ENCODE measurements at regions not wholly inside any gene's neighbourhood (a gene's known extent, or its start where the extent isn't known, plus 50 kb on each side); places are given as distances from the start of the nearest gene placed in this dataset.

DNA sequence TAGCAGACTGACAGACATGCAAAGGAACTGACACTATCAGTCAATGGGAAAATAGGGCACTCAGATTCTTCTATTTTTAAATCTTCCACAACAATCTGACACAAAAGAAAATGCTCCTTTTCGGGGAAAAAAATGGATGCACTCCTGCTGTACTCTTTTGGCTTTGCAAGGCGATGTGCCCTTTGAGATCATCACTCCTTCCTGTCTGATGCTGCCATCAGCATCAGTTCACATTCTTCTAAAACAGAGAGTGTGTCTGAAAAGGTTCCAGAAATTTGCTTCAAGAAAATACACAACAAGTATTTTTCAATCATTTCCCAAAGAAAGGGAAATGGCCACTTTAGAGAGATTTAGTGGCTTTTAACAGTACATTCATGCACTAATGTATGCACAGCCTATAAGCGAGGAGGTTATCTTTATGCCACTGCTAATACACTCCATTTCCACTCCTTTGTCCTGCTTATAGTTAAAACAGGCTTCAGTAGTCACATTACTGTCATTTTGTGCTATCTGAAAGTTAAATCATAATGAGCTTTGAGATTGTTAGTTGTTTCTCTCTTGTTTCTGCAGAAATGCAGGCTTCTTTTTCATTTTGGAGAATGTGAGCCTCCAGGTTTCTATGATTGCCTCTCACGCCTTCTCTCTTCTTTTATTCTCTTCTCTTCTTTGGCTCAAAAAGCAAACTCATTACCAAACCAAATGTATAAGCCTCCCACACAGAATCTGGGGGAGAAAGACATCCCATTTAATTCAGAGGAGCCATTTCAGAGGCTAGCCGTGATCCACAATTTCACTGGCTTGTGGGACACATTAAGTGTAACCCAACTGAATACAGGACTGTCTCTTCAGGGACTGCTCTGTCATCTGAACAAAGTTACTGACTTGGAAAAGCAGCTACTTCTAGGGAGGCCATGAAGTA, 110.9 kb upstream of the CCDC196 start (continued):
- TF ChIP-seq TAF1 (IDR thresholded peaks at IDR 0.05; ENCODE audit: borderline replicate concordance, low read depth, low read length): no peak
- no peak for TF ChIP-seq ZNF217 (IDR thresholded peaks at IDR 0.05)
- TF ChIP-seq, protein P1, sequence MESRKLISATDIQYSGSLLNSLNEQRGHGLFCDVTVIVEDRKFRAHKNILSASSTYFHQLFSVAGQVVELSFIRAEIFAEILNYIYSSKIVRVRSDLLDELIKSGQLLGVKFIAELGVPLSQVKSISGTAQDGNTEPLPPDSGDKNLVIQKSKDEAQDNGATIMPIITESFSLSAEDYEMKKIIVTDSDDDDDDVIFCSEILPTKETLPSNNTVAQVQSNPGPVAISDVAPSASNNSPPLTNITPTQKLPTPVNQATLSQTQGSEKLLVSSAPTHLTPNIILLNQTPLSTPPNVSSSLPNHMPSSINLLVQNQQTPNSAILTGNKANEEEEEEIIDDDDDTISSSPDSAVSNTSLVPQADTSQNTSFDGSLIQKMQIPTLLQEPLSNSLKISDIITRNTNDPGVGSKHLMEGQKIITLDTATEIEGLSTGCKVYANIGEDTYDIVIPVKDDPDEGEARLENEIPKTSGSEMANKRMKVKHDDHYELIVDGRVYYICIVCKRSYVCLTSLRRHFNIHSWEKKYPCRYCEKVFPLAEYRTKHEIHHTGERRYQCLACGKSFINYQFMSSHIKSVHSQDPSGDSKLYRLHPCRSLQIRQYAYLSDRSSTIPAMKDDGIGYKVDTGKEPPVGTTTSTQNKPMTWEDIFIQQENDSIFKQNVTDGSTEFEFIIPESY (IDR thresholded peaks at IDR 0.05): no peak
- no peak for TF ChIP-seq NR2C2 (IDR thresholded peaks at IDR 0.05; ENCODE audit: borderline replicate concordance, control insufficient read depth, insufficient read length, low read depth)

DNA sequence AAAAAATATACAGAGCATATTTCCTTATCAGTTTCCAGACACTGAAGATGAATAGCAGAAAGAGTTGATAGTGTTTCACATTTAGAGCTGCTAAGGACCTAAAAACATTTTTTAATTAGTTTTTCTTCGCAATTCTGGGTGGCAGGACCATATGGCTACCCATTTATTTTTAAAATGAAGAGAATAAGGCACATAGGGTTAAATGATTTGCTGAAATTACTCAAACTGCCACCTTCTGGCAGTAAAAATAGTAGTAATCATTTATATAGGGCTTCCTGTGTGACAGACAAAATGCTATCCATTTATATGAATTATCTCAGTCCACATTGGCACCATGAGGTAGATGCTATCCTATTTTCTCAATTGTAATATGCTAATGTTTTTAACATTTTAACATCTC, 108.6 kb upstream of the CCDC196 start:
- no peaks in the 10 kb centered on the region for H3K27me3 ChIP-seq (replicated peaks in 1 of 2; ENCODE audit: control insufficient read depth in 2 of 2, insufficient read depth in 2 of 2, low read length in 1 of 2)
- 54% methylated on average over 1 of the region's 1 CpG for WGBS (ENCODE audit: insufficient coverage, insufficient replicate concordance, low lambda C conversion rate, missing lambda C conversion rate)
- BruUV-seq (replicated peaks): no TSS peak
- no peak overlapping the region for H3K27ac ChIP-seq (ENCODE audit: control insufficient read depth, insufficient read depth)
- ChIA-PET CTCF (interaction anchor here (0.6 to 1.3 kb wide), 3 partner anchors 10 to 25 kb away, joined by 3 to 4 read pairs (median 3); no protein-coding TSS in a partner anchor), RAD21 (ENCODE audit: unreplicated experiment) (no interaction called here), POLR2A (no interaction called here), SMC1A (ENCODE audit: uncharacterized antibody, unreplicated experiment) (interaction anchor here (1.0 kb wide), 1 partner anchor 18 kb away, joined by 6 read pairs; no protein-coding TSS in a partner anchor)
- in situ Hi-C loops (cut with MboI) (no loop called here), intact Hi-C loops (cut with micrococcal nuclease; ENCODE audit: unreplicated experiment) (no loop called here)
- no peak overlapping the region for H3K4me3 ChIP-seq
- no peak for FAIRE-seq
- no peaks in the 10 kb centered on the region for H4K20me1 ChIP-seq (ENCODE audit: control insufficient read depth, insufficient read depth)
- H3K4me2 ChIP-seq (ENCODE audit: control insufficient read depth, insufficient read depth): no peak overlapping the region
- no peaks in the 10 kb centered on the region for H3K9me3 ChIP-seq (replicated peaks; ENCODE audit: control insufficient read depth, insufficient read depth, low read length)
- no peak overlapping the region for H2AFZ ChIP-seq (ENCODE audit: control insufficient read depth, low read depth, low read length)
- H3K79me2 ChIP-seq (ENCODE audit: control insufficient read depth, insufficient read depth, low read length): no peaks in the 10 kb centered on the region
- H3K9ac ChIP-seq (ENCODE audit: control insufficient read depth, insufficient read depth, low read length): no peak overlapping the region
- H3K4me1 ChIP-seq (ENCODE audit: control insufficient read depth, insufficient read depth, low read length): no peaks in the 10 kb centered on the region
- no peaks in the 10 kb centered on the region for H3K36me3 ChIP-seq (ENCODE audit: control insufficient read depth in 2 of 2, insufficient read depth in 2 of 2, low read length in 1 of 2)
- no peak for ATAC-seq
- DNase-seq (ENCODE audit: low read depth, low spot score): no peak
- no peak for TF ChIP-seq IRF4 (IDR thresholded peaks at IDR 0.05; ENCODE audit: low read depth, low read length)
- TF ChIP-seq NFYB (IDR thresholded peaks at IDR 0.05; ENCODE audit: insufficient read depth, low read depth, low read length): no peak
- no peak for TF ChIP-seq POLR2AphosphoS5 (IDR thresholded peaks at IDR 0.05; ENCODE audit: low read length)
- no peak for TF ChIP-seq STAT3 (IDR thresholded peaks at IDR 0.05; ENCODE audit: low read depth, low read length)
- no peak for TF ChIP-seq GABPA (IDR thresholded peaks at IDR 0.05; ENCODE audit: low read depth)
- no peak for TF ChIP-seq TCF3 (IDR thresholded peaks at IDR 0.05; ENCODE audit: borderline replicate concordance, insufficient read depth, low read depth, low read length)
- TF ChIP-seq SREBF1 (IDR thresholded peaks at IDR 0.05; ENCODE audit: low read length): no peak
- TF ChIP-seq RAD51 (IDR thresholded peaks at IDR 0.05): no peak
- TF ChIP-seq SMAD1 (IDR thresholded peaks at IDR 0.05; ENCODE audit: low read depth, partially characterized antibody): no peak
- no peak for TF ChIP-seq JUND (IDR thresholded peaks at IDR 0.05; ENCODE audit: low read depth, low read length)
- no peak for TF ChIP-seq PAX8 (IDR thresholded peaks at IDR 0.05)
- TF ChIP-seq ETV6 (conservative IDR thresholded peaks at IDR 0.05 in 1 of 2, IDR thresholded peaks at IDR 0.05 in 1 of 2; ENCODE audit: borderline replicate concordance in 1 of 2, low read depth in 1 of 2): no peak
- TF ChIP-seq BCLAF1 (IDR thresholded peaks at IDR 0.05): no peak

Data from GM12878 (cell line).